Dedifferentiated amniotic fluid mesenchymal stem cell (primary cell): ENCODE measurements at regions not wholly inside any gene's neighbourhood (a gene's known extent, or its start where the extent isn't known, plus 50 kb on each side); places are given as distances from the start of the nearest gene placed in this dataset.

Experiments used
- DNase-seq: peaks from one replicate; pipeline ENCODE4 v3.0.0-alpha.2; 2016; ENCODE audit errors: extremely low spot score

DNA sequence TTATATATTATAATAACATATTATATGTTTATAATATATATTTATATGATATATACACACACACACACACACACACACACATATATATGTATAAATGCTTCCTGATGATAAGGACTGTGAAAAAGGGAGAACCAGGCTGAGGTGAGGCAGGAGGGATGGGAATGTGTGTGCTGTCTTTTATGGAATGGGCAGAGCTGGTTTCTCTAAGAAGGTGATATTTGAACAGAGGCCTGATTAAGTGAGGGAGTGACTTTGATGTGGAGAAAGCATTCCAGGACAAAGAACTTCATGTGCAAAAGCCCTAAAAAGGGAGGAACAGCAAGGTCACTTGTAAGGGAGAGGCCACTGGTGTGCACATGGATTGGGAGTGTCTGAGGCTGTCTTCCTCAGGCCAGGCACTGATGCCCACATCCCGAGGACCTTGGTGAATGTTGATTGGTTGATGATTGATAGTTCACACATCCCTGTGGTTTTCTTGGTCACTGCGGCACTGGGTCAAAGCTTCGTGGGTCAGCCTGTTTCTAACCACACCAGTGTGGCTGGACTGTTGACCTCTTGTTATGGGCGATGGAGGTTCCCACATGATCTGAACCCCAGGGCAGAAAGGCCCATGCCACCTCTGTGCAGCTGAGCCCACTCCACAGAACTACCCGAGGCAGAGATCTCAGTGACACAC is 196.9 kb downstream of the MYCN start:
- no peak for DNase-seq

DNA sequence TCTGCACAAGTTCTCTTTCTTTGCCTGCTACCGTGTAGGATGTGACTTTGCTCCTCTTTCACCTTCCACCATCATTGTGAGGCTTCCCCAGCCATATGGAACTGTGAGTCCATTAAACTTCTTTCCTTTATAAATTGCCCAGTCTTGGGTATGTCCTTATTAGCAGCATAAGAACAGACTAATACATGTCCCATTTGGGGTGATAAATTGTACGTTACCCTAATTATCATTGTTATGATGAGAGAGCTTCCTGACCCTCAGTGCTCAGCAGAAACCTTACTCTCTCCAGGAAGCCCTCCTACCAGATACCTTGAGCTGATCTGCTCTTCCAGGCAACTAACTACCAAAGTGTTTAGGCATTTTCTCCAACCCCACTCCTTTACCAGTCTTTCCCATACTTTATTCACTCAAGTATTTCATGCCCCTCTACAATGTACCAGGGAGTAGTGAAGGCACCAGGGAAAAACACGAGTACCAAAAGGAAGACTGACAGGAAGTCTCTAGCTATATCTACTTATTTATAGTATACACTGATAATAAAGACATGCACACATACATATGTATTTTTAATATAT is 196.2 kb downstream of the MYCN start:
- DNase-seq, result no peak

DNA sequence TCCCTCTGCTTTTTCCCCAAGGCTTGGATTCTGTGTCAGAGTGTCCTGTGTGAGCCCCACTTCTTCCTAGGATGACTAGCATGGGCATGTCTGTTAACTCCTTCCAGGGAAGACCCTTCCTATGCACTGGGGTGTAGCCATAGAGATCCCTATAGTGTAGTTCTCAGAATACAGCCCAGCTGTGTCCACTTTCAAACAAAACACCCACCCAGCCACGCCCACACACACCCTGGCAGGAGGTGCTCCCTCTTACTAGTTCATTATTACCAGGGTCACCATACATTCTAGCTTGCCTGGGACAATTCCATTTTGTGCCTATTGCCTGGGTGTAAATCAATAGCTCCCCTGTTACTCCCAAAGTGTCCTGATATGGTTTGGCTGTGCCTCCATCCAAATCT is 195.6 kb downstream of the MYCN start:
- DNase-seq, result no peak

DNA sequence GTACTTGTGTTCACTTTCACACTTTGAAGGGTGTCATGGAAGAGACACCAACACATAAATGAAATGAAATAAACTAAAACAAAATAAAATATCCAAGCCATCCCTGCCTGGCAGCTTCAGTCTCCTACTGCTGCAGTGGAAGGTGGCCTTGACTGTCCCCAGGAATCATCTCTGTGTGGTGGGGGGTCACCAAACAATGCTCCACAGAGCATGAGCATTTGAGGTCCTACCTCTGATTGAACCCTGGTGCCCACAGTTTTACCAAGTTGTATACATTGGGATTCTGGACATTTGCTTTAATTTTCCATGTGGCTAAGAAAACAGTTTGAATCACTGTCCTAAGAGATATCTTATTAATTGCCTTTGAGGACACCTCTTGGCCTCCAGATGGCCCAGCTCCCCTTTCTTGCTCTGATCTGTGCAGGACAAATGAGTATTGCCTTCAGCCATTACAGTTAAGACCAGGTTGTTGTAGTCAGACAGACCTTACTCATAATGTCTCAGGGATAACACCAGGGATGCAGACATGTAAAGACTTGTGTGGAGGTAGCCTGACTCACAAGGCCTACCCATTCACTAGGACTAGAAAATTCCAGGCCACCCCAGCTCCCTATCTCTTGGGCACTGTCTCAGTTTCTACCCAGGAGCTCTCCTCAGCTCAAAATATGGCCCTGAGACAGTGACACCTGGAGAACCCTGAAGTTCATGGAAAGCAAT is 195.0 kb downstream of the MYCN start:
- no peak for DNase-seq

DNA sequence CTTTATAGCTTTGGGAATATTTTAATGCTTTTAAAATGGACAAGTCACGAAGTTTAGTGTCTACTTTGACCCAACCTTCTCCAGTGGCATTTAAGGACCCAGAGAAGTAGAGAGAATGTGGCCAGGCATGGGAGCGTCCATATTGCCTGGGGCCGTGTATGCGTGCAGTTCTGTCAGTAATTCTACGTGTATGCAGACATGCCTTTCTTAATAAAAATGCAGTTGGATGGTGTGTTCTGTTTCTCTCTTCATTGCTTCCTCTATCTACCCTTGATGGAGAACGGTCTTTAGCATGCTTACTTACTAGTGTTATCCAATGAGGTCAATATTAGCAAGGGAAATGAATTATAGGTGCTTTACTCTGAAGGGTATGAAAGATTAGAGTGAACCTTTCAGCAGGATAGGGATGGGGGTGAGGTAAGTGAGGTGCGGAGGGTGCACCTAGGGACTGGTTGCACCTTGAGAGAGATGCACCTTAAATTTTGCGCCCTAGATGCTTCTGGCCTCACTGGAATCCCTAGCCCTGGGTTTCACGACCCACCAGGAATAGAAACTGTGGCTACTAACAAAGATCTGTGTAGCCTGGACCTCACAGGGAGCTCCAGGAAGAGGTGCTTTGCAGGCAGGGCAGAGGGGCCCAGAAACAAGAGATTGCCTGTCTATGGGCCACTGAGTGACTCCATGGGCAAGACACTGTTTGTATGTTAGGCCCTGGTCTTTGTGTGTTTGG is 194.3 kb downstream of the MYCN start:
- no peak for DNase-seq

DNA sequence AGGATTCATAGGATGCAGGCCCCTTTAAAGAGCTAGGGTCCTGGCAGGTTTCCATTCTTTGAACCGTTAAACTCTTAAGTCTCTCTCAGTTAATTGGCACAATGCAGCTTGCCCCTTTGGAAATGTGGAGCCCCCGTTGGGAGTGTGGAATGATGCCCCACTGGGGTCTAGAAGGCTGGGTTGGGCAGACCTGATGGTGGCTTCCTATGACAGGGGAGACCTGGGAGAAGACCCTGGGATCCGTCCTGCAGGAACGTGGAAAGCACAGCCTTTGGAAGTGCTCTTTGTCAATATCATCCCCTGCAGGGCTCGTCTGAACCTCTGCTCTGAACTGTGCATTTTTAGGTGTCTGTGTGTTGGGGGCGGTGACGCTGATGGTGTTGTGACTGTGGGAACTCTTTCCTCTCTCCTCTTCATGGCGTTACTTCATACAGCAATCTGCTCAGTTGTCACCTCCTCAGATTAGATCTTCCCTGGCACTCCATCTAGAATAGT is 190.6 kb downstream of the MYCN start:
- no peak for DNase-seq

DNA sequence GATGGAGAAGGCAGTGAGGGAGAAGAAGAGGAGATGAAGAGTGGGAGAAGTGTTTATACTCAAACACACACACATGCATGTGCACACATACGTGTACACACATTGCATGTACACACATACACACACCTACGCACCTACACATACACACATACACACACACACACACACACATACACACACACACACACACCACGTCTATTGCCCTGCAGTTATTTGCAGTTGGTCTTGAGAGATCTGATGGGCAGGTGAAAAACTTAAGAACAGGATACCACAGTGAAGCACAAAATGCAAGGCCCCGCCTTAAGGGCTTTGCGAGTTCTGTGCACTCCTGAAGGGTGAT is 190.2 kb downstream of the MYCN start:
- no peak for DNase-seq

DNA sequence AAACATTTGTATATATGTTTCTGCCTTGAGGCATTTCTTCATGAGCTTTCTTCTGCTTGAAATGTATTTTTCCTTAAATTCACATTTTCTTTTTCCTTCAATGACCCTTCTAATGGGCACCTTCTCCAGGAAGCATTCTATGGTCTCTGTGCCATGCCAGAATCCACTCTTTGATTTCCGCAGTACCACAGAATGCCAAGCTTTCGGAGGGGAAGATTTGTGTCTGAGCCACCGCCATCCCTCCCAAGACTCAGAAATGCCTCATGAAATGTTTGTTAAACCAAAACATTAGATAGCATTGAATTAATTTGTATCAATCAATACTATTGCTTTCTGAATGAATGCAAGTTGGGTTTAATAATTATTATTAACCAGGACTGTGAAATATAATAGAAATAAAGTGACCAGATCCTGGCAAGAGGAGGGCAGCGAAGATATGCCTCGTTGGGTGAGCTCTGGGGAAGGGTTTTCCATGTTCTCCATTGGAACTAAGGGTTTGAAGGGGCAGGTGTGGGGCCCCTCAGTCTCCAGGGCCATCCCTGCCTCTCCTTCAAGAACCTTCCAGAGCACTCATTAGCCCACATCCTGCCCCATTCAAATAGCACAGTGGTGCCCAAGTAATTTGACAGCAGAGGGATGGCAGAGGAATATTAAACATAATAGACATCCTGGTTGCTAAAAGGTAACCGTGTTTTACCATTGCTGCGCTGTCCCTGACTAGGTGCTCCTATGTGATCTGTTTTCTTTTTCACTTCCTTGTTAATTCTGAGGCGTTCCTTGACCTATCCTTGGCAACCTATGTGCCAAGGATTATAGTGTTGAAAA is 189.6 kb downstream of the MYCN start:
- DNase-seq, result no peak

DNA sequence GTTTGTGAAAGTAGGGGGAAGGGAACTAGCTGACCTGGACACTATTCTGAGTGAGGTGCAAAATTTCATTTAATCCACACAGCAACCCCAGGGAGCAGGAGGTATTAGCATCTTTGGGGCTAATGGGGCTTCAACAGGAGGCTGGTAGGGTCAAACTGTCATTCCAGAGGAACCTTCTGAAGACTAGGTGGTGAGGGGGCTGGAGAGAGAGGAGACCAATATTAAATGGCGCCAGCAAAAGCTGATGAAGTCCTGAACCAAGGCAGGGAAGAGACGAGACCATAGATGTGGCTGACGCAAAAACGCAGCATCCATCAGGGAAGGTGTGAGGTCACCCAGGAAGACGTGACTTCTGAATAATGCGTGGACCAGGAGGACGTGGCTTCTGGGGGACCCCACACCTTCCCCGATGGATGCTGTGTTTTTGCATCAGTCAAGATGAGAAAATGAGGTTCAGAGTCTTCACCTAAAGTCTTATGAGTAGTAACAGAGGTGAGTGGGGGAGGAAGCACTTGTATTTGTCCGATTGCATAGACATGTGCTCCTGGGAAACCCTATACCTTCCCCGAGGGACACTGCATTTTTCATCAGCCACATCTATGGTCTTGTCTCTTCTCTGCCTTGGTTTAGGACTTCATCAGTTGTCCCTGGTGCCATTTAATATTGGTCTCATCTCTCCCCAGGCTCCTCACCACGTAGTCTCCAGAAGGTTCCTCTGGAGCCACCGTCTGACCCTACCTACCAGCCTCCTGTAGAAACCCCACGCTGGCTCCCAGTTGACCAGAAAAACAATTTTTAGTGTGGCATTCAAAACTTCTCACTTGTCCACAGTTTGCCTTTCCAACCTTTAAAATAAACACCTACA is 188.6 kb downstream of the MYCN start:
- no peak for DNase-seq

DNA sequence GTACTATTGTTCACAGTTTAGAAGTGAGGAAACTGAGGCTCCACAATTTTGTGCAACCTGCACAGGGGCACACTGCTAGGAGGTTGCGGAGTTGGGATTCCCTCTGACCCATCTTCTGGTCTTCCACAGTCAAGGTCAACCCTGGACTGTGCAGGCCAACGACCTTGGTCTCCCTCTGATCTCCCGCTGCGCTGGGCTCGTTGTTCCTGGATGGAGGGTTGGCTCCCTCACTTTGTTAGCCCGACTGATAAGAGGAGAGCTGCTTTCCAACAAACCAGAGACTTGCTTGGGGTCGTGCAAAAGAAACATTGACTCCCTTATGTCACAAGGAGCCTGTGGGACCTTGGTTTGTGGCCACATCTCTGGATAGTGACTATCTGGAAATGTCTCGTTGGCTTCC is 187.6 kb downstream of the MYCN start:
- DNase-seq, result no peak

DNA sequence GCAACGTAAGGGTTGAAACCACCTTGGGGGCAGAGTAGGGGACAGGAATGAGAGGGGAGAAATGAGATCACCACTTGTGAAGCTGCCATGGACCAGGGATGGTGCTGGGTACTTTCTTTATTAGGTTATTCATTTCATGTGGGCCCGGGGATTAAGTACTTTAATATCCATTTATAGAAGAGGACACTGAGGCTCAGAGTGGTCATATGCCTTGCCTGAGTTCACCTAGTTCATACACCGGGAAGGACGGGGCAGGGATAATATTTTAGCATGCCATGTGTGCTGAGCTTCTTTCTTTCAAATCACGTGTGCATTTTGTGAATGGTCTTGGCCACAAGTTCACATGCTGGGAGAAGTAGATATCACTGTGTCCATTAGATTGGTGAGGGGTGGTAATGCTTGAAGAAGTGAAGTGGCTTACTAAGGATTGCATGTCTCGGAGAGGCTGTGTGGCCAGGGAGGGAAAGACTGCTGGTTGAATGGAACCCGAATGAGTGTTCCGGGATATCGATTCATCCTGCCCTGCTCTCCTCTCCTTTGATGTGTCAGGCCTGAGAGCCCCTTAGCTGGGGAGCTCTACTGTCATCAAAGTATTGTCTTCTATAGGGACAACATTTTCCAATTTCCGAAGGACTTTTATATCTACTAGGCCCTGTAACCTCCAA is 187.1 kb downstream of the MYCN start:
- DNase-seq, result no peak

DNA sequence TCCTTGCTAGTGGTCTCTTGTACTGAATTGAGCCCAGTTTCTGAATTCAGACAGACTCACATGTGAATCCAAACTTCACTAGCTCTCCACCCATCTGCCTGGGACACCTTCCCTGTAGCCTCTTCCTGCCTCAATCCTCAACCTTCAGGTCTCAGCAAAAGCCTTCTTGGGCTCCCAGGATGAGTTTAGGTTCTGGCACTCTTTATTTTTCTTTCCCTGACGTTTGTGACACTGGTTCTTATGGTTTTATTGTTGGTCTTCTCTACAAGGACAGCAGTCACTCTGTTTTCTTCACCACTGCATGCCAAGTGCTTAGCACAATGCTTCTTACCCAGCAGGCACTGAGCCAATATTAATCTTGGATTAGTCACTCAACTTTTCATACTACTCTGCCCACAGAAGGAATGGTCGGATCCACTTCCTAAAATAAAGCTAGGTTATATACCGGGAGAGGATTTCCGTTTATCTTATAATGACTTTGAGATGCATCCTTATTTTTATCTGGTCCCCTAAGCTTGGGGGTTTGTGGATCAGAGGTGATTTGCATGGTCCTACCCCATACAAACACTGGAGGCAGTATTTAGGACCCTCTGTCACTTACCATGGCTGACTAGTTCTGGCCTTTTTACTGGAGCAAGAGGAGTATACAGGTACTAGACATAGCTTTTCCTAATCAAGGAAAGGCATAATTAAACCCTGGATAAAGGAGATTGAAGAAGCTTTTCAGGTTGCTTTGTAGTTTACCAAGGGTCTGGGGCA is 186.3 kb downstream of the MYCN start:
- no peak for DNase-seq

DNA sequence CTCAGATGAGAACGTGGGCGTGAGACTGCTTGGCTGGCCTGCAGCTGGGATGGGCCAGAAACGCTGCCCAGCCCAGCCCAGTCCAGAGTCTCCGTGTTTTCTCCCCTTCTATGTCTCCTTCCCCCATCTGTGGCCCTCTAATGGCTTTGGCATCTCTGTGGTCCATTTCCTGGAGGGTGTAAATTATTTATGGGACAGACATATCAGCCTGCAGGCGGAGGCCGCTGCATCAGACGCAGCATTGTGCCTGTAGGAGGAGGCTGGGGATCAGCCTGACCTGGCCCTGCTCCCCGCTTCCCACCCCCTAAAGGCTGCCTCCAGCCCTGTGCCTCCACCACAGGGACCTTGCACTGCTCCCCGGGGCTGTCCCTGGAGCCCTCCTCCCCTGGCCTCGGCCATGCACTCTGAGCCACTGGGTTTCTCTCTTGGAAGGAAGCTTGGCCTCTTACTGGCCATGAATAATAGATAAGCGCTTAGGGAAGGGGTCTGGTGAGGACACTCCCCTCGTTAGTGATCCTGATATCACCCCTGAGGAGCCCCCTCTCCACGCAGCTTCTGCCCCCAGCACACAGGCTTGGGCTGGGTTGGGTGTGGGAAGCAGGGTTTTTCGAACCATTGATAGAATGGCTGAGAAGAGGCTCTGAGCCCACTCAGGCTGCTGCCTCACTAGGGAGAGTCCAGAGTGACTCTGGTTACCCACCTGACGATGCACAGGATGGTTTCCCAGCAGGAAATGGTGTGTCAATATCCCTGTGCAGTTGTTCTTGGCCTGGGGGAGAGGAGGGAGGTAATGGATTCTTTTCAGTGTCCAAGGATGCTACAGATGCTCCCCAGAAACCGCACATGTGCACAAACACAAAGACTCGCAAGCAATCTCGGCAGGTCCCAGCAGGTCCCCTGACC is 185.5 kb downstream of the MYCN start:
- DNase-seq, result no peak

DNA sequence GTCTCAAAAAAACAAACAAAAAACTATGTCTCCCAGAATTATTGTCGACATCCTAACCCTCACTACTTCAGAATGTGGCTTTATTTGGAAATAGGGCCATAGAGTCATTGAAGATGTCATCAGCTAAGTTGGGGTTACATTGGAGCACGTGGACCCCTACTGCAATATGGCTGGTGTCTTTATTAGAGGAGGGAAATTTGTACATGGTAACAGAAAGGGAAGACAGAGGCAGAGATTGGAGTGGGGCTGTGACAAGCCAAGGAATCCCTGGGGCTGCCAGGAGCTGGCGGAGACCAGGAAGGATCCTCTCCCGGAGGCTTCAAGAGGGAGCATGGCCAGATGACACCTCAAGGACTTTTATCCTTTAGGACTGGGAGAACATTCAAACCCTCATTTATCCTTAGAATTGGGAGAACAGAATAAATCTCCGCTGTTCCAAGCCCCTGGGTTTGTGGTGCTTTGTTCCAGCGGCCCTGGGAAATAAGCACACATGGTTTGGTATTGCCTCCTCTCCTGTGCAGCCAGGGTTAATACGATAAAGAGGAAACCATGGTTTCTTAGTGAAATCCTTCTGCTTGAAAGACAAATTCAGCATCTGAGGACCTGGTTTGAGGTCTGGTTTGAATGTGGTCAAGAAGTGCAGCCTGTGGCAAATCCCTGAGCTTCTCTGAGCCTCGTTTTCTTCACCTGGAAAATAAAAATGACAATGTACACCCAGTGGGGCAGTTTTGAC is 184.7 kb downstream of the MYCN start:
- DNase-seq, result no peak

DNA sequence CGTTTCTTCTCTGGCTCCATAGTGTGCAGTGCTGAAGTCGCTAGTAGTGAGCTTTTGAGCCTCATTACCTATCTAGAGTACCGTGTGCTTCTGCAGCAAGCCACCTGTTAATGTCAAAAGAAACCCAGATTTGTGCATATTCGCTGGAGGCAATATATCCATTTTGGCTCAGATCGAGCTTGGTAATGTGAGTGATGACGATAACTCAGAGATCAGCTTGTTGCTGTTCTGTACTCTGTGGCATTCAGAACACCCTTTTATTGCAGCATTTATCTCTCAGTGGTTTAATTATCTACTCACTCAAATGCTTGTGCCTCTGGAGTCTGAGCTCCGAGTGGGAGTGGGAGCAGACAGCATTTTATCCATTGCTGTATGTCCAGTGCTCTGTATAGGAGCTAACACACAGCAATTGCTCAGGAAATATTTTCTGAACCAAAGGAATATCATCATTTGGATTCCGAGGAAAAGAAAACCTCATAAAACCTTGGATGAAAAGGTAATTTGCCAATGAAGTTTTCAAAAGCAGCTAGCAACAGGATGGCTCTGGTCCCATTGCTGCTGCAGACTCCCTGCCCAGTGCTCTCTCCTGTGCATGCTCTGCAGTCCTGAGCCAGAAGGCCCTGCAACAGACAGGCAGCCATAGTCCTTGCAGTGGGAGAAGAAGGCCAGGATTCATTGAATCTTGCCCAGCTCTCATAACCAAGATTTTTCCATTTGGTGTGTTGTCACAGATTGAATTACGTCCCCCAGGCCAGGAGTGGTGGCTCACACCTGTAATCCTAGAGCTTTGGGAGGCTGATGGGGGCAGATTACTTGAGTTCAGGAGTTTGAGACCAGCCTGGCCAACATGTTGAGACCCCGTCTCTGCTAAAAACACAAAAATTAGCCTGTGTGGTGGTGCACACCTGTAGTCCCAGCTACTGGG is 183.8 kb downstream of the MYCN start:
- DNase-seq, result no peak

DNA sequence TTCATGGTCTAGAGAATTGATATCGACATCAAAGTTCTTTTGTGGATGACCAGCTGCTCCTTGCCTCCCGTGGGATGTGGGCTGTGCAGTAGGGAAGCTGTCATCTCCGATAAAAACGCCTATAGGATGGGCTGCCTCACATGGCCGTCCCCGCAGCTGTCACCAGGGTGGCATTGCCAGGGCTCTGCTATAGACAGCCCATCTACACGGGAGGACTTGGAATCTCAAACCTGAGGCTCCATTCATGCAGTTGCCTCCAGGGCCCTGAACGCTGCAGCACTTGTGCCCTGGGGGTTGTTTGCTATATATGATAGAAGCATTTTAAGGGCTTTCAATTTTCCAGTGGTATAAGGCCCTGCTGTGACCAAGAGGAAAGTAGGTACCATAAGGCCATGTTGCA is 183.1 kb downstream of the MYCN start:
- DNase-seq, result no peak

DNA sequence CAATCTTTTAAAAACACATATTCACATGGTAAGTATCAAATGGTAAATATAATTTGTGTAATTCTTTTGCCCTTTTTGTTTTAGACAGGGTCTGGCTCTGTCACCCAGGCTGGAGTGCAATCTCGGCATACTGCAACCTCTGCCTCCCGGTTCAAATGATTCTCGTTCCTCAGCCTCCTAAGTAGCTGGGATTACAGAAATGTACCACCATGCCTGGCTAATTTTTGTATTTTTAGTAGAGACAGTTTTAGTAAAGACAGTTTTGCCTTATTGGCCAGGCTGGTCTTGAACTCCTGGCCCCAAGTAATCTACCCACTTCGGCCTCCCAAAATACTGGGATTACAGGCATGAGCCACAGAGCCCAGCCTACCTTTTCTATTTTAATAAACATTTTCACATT is 182.2 kb downstream of the MYCN start:
- DNase-seq, result no peak
